ENCODE measurements at regions not wholly inside any gene's neighbourhood (a gene's known extent, or its start where the extent isn't known, plus 50 kb on each side); places are given as distances from the start of the nearest gene placed in this dataset.

DNA sequence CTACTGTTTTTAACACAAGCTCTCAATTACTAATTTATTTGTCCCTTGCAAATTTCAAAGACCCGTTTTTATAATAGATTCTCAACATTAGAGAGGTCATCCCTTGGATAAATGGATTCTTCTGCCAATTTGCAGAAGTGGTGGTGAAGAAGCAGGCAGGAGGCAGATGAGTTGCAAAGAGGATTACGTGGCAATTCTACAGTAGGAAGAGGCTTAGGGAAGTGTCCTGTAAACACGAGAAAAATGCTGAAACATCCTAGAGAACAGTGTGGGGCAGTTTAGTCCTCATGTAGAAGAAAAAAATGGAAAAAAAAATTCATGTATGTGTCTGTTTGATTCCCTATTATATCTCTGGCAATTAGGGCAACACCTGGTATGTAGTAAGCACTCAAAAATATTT lies 87.6 kb downstream of the BMP2 start:
- TF ChIP-seq TAF1 (IDR thresholded peaks at IDR 0.05; ENCODE audit: low read depth, low read length) (no peak), POLR2A (IDR thresholded peaks at IDR 0.05; ENCODE audit: low read depth, low read length) (no peak), POU2F2 (IDR thresholded peaks at IDR 0.05; ENCODE audit: low read depth, low read length) (no peak), POLR2AphosphoS5 (IDR thresholded peaks at IDR 0.05; ENCODE audit: low read depth, low read length) (no peak), SPI1 (IDR thresholded peaks at IDR 0.05; ENCODE audit: low read depth, low read length) (no peak)

Measured in GM12891 (cell line).